Islet precursor cell (in vitro differentiated cells): ENCODE measurements at regions not wholly inside any gene's neighbourhood (a gene's known extent, or its start where the extent isn't known, plus 50 kb on each side); places are given as distances from the start of the nearest gene placed in this dataset.
A peak's percentile ranks its signal among the peaks of the same experiment; 100 is the strongest.
"Not testable (repeated sequence)": the region's sequence is repeated elsewhere in the genome, so short reads cannot be mapped to it uniquely, and the experiment has no call there.

ENCODE experiments used
- DNase-seq: peaks from one replicate; pipeline ENCODE4 v3.0.0-alpha.2; 2018

- no peak for DNase-seq
Observed at GRCh38 chr6:150499882-150500312, 99.8 kb upstream of the PLEKHG1 start.

DNA sequence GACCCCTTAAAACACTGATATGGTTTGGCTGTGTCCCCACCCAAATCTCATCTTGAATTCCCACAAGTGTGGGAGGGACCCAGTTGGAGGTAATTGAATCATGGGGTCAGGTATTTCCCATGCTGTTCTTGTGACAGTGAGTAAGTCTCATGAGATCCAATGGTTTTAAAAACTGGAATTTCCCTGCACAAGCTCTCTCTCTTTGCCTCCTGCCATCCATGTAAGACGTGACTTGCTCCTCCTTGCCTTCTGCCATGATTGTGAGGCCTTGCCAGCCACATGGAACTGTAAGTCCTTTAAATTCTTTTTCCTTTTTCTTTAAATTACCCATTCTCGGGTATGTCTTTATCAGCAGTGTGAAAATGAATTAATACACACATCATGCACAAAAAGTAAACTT is 99.1 kb upstream of the PLEKHG1 start:
- DNase-seq, result not testable (repeated sequence)

- no peak for DNase-seq
Observed at GRCh38 chr6:150503041-150503440, 96.6 kb upstream of the PLEKHG1 start.

GRCh38 chr6:150503586-150504339 is 95.9 kb upstream of the PLEKHG1 start:
- DNase-seq, result no peak

DNA sequence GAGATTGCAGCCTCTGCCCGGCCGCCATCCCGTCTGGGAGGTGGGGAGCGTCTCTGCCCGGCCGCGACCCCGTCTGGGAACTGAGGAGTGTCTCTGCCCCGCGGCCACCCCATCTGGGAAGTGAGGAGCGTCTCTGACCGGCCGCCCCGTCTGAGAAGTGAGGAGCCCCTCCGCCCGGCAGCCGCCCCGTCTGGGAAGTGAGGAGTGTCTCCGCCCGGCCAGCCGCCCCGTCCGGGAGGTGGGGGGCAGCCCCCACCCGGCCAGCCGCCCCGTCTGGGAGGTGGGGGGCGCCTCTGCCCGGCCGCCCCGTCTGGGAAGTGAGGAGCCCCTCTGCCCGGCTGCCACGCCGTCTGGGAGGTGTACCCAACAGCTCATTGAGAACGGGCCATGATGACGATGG is 92.3 kb upstream of the PLEKHG1 start:
- not testable (repeated sequence) for DNase-seq

GRCh38 chr6:150510576-150510975 is 89.1 kb upstream of the PLEKHG1 start:
- no peak for DNase-seq

- DNase-seq, result no peak
Observed at GRCh38 chr6:150511313-150511712, 88.4 kb upstream of the PLEKHG1 start.

DNA sequence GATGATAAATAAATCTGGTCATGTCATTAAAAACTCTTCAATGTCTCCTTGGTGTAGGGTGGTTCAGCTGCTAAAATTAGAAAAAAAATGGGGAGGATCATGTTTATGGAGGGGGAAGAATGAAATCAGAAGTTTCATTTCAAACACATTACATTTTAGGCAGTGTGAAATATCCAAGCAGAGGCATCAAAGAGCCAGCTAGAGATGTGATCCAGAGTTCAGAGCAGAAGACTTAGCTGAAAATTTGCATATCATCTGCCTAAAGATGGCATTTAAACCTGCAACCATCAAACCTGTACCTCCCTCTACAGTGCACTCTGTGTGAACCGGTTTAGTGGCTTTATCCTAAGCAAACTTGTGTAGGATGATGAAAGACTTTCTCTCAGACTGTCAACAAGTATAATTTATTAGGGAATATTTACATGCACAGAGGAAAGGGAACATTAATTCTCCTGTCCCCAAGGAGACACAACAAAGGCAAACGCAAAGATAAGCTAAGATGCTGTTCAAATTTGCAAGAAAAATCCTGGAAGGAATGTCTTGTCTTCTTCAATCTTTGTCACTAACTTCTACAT is 84.8 kb upstream of the PLEKHG1 start:
- no peak for DNase-seq

DNA sequence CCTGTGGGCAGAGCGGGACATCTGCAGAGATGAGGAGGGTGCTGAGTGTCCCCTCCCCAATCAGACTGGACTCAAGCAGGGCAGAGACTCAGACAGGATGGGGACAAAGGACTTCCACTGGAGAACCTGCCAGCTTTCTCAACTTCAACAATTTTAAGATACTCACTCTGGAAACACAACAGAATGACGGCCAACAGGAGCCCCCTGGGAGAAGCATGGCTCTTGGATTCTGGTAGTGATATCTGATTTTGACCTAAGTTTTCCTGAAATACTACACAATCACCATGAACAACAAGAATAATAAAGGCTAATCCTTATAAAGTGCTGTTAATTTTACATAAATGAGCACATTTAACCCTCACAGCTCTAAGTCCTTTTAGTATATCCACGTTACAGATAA is 83.5 kb upstream of the PLEKHG1 start:
- no peak for DNase-seq

- DNase-seq, result no peak
Observed at GRCh38 chr6:150517175-150517574, 82.5 kb upstream of the PLEKHG1 start.

DNA sequence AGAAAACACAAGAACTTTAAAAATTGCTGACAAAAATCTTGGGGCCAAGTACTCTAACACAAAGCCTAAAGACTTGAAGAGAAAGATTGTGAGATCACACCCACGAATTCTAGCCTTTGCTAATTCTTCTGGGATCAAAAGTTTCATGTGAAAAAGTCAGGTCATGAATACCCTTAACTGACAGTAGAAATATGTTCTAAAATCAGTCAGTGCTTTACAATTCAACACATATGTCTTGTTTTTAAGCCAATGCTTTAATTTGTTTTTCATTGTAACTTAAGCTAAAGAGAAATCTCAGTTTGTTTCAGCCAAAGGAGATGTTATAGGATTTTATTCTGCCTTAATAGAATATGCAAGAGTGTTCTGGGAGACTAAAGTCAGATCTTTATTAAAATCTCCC is 78.2 kb upstream of the PLEKHG1 start:
- DNase-seq, result no peak

DNA sequence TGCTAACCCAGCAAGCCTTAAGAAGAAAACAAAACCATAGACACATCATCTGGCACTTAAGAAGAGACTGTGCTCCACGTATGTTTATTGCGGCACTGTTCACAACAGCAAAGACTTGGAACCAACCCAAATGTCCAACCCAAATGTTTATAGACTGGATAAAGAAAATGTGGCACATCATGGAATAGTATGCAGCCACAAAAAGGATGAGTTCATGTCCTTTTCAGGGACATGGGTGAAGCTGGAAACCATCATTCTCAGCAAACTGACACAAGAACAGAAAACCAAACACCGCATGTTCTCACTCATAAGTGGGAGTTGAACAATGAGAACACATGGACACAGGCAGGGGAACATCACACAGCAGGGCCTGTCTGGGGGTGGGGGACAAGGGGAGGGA is 76.5 kb upstream of the PLEKHG1 start:
- not testable (repeated sequence) for DNase-seq

- no peak for DNase-seq
Observed at GRCh38 chr6:150525300-150525699, 74.4 kb upstream of the PLEKHG1 start.

GRCh38 chr6:150527100-150527499 is 72.6 kb upstream of the PLEKHG1 start:
- no peak for DNase-seq

DNA sequence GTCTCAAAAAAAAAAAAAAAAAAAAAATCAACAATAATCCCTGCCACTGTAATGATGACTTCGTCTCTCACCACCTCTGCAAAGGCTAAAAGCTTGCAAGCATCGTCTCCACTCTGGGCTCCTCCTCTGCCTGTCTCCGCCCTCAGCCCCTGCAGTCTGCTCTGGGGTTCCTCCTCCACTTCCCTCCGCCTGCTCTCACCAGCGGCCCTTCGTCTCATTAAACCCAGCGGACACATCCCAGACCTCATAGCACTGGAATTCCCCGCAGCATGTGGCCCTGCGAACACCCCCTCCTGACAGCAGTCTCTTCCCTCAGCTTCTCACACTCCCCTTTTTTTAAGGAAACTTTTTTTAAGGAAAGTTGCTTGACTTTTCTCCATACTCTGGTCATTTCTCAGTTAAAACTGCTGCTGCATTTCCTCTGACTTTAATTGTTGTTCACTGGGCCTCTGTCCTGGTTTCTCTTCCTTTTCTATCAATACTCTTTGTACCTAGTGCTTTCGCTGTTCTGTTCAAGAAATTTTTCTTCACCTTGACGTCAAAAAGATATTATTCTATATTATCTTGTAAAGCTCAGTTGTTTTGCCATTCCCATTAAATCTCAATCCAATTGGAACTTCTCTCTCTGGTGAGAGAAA is 70.9 kb upstream of the PLEKHG1 start:
- peak; percentile 93 for DNase-seq

DNA sequence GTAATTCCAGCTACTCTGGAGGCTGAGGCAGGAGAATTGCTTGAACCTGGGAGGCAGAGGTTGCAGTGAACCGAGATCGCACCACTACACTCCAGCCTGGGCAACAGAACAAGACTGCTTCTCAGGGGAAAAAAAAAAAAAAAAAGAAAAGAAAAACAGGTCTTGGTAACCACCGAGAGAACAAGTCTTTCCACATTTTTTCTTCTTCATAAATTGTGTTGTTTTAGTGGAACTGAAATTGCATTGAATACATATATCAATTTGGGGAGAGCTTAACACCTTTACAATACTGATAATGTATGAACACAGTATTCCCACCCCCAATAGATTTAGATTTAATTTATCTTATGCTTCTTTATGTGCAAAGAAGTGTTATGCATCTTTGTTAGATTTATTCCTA is 70.0 kb upstream of the PLEKHG1 start:
- no peak for DNase-seq

DNA sequence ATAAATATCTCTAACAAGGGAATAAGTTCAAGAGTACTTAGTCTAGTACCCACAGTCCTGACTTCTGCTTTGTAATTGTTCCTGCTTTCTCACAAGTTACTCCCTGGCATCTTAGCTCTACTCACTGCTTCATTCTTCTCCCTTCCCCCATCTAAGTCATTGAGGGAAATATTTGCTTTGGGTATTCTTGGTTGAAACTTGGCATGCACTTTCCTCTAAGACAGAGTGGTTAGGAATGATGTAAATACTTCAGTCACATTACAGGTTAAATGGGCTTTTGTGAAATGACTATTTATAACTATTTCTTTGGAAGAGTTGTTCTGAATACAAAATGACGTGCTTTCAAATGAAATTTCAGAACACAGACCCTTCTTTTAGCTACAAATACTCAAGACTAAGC is 67.7 kb upstream of the PLEKHG1 start:
- no peak for DNase-seq

GRCh38 chr6:150534553-150534952 is 65.1 kb upstream of the PLEKHG1 start:
- no peak for DNase-seq

- DNase-seq, result no peak
Observed at GRCh38 chr6:150535151-150535804, 64.4 kb upstream of the PLEKHG1 start.

- DNase-seq, result no peak
Observed at GRCh38 chr6:150535818-150536220, 63.9 kb upstream of the PLEKHG1 start.

GRCh38 chr6:150536835-150537234 is 62.9 kb upstream of the PLEKHG1 start:
- no peak for DNase-seq

DNA sequence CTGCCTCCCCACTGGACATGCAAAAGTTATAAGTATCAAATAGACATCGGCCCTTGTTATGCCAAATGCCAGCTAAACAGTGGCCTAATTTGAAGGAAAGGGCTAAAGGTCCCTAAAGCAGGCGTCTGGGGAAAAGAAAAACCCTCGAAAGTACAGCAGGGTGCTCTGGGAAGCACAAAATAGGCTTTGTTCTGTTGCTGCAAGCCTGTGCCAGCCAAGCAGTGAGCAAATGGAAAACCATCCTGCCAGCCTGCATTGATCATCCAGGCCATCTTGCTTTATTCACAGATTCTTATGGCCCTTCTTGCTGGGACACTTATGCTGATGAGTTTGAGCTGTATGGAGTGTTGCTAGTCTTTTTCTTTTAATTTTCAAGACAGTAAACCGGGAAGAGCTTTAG is 62.2 kb upstream of the PLEKHG1 start:
- no peak for DNase-seq

DNA sequence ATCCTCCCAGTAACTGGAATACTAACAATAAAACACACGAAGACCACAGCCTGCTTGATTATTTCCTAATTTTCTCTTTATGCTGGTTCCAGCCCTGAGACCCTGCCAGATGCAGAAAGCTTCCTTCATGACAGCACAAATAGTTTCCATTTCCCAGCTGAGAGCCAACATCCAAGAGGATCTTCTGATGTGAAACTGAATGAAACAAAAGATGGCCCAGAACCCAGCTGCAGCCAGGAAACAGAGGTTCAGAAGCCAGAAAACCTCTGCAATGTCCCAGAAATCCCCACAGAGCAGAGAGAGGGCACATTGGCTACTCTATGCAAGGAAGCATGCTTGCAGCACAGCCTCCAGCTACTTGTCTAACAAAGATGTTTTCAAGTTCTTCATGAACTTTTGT is 61.8 kb upstream of the PLEKHG1 start:
- DNase-seq, result no peak

DNA sequence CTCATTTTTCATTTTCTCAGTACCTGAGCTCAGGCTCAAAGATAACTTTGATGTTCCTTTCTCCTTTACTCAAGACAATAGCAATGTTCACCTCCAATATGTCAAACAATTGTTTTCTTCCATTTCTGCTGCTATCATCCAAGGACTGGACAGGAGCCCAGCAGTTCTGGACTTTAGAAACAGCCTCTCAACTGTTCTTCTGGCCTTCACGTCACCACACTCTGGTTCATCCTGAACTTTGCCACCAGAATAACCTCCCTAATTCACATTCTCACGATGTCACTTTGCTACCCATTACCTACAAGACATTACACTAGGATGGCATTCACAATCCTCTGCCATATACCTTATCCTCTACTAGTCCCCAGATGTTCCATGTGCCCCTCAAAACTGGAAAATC is 60.6 kb upstream of the PLEKHG1 start:
- DNase-seq, result no peak
